GM12874 (cell line): ENCODE measurements at regions not wholly inside any gene's neighbourhood (a gene's known extent, or its start where the extent isn't known, plus 50 kb on each side); places are given as distances from the start of the nearest gene placed in this dataset.

Experiments
- TF ChIP-seq, protein P1 (sequence below): IDR thresholded peaks from 2 replicates; pipeline ENCODE4 v1.5.1; 2011; ENCODE audit warnings: low read depth, mild to moderate bottlenecking, control low read depth, low read length, moderate library complexity; ENCODE audit not compliant: insufficient read depth

DNA sequence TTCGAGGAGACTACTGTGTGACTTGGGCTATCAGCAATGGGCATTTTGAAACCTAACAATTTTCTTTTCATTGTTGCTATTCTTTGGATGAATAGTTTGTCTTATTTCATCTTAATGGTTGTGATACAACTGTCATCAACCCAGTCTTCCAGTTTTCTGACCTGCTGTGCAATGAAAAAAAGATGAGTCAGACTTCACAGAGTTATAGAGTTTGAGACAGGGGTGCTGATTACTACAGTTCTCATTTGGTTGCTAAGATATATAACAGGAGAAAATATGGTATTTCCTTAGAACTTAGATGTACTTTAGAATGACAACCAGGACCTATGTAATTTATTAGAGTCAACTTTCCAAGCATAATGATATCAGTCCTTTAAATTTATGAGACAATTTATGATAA is 564.4 kb upstream of the NUDT12 start:
- TF ChIP-seq, protein P1, sequence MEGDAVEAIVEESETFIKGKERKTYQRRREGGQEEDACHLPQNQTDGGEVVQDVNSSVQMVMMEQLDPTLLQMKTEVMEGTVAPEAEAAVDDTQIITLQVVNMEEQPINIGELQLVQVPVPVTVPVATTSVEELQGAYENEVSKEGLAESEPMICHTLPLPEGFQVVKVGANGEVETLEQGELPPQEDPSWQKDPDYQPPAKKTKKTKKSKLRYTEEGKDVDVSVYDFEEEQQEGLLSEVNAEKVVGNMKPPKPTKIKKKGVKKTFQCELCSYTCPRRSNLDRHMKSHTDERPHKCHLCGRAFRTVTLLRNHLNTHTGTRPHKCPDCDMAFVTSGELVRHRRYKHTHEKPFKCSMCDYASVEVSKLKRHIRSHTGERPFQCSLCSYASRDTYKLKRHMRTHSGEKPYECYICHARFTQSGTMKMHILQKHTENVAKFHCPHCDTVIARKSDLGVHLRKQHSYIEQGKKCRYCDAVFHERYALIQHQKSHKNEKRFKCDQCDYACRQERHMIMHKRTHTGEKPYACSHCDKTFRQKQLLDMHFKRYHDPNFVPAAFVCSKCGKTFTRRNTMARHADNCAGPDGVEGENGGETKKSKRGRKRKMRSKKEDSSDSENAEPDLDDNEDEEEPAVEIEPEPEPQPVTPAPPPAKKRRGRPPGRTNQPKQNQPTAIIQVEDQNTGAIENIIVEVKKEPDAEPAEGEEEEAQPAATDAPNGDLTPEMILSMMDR = no peak

DNA sequence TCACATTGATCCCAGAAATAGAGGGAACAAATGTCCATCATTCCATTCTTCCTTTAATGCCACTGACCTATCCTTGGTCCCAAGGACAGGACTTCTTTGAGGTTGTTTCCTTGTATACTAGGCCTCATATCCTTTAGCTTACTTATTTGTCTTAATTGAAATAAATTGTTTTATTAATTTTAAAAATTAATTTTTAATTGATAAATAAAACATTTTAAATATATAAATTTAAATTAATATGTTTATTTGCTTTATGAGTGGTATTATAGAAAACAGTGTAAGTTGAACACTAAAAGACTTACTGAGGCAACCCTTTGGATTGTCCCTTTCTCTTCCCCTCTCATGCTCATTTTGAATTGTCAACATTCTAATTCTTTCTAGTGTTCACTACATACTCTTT is 556.9 kb upstream of the NUDT12 start:
- TF ChIP-seq, protein P1 = no peak

DNA sequence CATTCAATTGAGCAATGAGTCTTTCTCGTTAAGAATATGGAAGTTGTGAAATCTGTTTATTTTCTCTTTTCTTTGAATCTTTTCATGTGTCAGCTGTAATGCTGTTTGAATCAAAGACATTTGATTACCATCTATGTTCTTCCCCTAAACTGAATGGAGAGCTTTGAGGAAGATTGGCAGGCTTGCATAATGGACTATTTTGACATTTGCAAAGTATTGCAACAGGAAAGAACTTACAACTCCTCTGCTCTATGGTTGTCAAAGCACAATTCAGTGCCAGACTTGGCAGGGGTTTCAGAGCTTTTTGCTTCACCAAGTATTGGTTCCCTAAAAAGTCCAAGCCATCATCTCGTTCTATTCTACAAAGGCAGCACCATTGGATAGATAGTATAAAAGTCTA is 549.0 kb upstream of the NUDT12 start:
- TF ChIP-seq, protein P1 = no peak

DNA sequence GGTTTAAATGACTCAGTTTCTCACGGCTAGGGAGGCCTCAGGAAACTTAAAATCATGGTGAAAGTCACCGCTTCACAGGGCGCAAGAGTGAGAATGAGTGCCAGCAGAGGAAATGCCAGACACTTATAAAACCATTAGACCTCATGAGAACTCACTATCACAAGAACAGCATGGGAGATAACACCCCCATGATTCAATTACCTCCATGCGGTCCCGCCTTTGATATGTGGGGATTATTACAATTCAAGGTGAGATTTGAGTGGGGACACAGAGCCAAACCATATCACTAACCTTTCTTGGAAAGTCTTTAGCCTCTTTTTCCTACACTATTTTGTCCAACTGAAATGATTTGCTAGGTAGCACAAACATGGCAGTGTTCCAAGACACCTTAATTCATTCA is 533.9 kb upstream of the NUDT12 start:
- TF ChIP-seq, protein P1 = no peak

DNA sequence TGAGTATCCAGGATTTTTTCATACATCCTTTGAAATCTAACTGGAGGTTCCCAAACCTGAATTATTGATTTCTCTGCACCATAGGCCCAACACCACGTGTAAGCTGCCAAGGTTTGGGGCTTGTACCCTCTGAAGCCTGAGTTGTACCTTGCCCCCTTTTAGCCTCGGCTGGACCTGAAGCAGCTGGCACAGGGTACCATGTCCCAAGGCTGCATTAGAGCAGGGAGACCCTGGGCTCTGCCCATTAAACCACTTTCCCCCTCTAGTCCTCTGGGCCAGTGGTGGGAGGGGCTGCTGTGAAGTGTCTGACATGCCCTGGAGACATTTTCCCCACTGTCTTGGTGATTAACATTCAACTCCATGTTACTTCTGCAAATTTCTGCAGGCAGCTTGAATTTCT is 532.9 kb upstream of the NUDT12 start:
- TF ChIP-seq, protein P1 = no peak

DNA sequence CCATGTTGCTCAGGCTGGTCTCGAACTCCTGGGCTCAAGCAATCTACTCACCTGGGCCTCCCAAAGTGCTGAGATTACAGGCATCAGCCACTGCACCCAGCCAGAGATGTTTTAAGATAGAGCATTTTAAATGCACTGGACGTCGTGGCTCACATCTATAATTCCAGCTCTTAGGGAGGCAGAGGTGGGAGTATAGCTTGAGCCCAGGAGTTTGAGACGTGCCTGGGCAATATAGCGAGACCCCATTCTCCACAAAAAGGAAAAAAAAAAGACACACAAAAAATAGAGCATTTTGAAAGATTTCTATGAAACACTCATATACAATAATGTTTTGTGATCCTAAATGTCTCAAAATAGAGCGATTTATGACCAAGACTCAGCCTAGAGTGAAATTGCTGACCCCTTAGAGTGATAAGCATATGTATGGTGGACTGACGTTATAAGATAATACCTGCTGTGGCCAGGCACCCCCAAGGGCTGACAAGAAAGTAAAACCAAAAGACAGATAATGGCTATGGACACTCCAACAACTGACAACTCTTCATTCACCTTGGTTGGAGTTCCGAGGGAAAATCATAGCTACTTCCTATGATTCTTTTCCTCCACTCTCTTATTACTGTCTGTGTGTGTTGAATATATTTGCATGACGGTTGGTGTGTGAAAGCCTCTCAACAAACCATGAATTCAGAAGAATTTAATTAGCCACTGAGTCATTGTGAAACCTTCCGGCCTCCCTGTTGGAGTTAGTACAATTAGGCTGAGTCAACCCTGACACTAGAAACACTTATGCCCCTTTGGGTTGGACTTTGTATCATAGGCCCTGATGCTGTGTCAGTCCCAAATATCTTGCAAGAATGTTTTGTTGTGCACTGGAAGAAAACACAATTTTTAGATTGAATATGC is 526.5 kb upstream of the NUDT12 start:
- TF ChIP-seq, protein P1 = no peak

DNA sequence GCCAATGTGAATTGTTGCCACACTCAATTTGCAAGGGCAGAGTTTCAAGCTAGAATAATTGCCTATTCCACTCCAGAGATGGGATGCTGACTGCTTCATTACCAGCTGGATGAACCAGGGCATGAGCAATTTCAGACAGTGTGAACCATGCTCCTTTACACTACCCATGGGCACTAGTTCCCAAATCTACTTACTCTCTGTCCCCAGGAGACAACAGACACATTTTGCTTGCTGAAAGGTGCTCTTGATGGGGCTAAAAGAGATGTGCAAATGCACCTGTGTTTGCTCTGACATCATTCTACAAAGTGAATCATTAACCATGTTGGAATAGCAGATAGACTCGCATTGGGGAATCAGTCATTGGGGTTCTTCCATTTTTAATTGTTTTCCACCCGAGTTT is 522.3 kb upstream of the NUDT12 start:
- TF ChIP-seq, protein P1 = no peak
